ENCODE measurements at regions not wholly inside any gene's neighbourhood (a gene's known extent, or its start where the extent isn't known, plus 50 kb on each side); places are given as distances from the start of the nearest gene placed in this dataset.

- H3K4me3 ChIP-seq (ENCODE audit: low read depth, low read length, poor library complexity, severe bottlenecking), result no peak overlapping the region
- TF ChIP-seq CTCF (conservative IDR thresholded peaks at IDR 0.05; ENCODE audit: low read depth, low read length) (no peak), EZH2 (IDR thresholded peaks at IDR 0.05; ENCODE audit: borderline replicate concordance, low read depth, low read length, poor library complexity, severe bottlenecking) (no peak)
- no peaks in the 10 kb centered on the region for H3K36me3 ChIP-seq (ENCODE audit: insufficient read depth, low read length, poor library complexity, severe bottlenecking)
- H3K27ac ChIP-seq (ENCODE audit: low read depth, low read length, poor library complexity, severe bottlenecking), result no peak overlapping the region
- H3K4me1 ChIP-seq (ENCODE audit: insufficient read depth, low read length, poor library complexity, severe bottlenecking), result no peaks in the 10 kb centered on the region
- ChIA-PET POLR2A (ENCODE audit: low non-redundant PET) (interaction anchor here (0.7 kb wide), 1 partner anchor 1696 kb away, joined by 5 read pairs; no protein-coding TSS in a partner anchor), CTCF (no interaction called here)
- no peak for DNase-seq (ENCODE audit: low spot score)
- BruUV-seq (replicated peaks), result no TSS peak
- intact Hi-C loops (cut with micrococcal nuclease; ENCODE audit: unreplicated experiment), result no loop called here
- no peaks in the 10 kb centered on the region for H3K9me3 ChIP-seq (ENCODE audit: low read depth, low read length, poor library complexity, severe bottlenecking)
- no peaks in the 10 kb centered on the region for H3K27me3 ChIP-seq (replicated peaks; ENCODE audit: insufficient read depth, low read depth, low read length, poor library complexity)
Observed at GRCh38 chr7:10797157-10797556, 176.5 kb upstream of the PHF14 start.

DNA sequence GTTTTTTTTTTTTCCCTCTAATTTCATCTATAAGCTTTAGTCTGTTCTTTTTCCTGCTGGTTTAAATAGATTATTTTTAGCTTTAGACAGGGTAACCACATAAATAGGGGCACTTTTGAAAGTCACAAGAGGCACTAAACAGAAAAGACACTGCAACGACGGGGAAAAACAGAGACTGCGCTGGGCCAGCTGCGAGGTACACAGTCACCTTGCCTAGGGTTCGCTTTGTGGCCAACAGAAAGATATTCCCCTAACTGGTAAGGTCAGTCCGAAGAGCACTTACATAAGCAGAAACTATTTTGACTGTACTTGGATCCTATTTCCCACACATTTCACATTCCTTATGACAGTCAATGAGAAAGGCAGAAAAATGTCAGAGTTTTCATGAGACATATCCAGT is 175.6 kb upstream of the PHF14 start:
- no peaks in the 10 kb centered on the region for H3K27me3 ChIP-seq (replicated peaks; ENCODE audit: insufficient read depth, low read depth, low read length, poor library complexity)
- no peak overlapping the region for H3K4me3 ChIP-seq (ENCODE audit: low read depth, low read length, poor library complexity, severe bottlenecking)
- no peaks in the 10 kb centered on the region for H3K9me3 ChIP-seq (ENCODE audit: low read depth, low read length, poor library complexity, severe bottlenecking)
- CTCF ChIA-PET, result no interaction called here
- intact Hi-C loops (cut with micrococcal nuclease; ENCODE audit: unreplicated experiment), result no loop called here
- POLR2A ChIA-PET (ENCODE audit: low non-redundant PET), result interaction anchor here (0.7 kb wide), 1 partner anchor 1697 kb away, joined by 5 read pairs; no protein-coding TSS in a partner anchor
- DNase-seq (ENCODE audit: low spot score), result no peak
- no peaks in the 10 kb centered on the region for H3K36me3 ChIP-seq (ENCODE audit: insufficient read depth, low read length, poor library complexity, severe bottlenecking)
- no TSS peak for BruUV-seq (replicated peaks)
- no peak overlapping the region for H3K27ac ChIP-seq (ENCODE audit: low read depth, low read length, poor library complexity, severe bottlenecking)
- TF ChIP-seq CTCF (conservative IDR thresholded peaks at IDR 0.05; ENCODE audit: low read depth, low read length) (no peak), EZH2 (IDR thresholded peaks at IDR 0.05; ENCODE audit: borderline replicate concordance, low read depth, low read length, poor library complexity, severe bottlenecking) (no peak)
- H3K4me1 ChIP-seq (ENCODE audit: insufficient read depth, low read length, poor library complexity, severe bottlenecking), result no peaks in the 10 kb centered on the region

- no TSS peak for BruUV-seq (replicated peaks)
- H3K9me3 ChIP-seq (ENCODE audit: low read depth, low read length, poor library complexity, severe bottlenecking), result no peaks in the 10 kb centered on the region
- TF ChIP-seq CTCF (conservative IDR thresholded peaks at IDR 0.05; ENCODE audit: low read depth, low read length) (no peak), EZH2 (IDR thresholded peaks at IDR 0.05; ENCODE audit: borderline replicate concordance, low read depth, low read length, poor library complexity, severe bottlenecking) (no peak)
- POLR2A ChIA-PET (ENCODE audit: low non-redundant PET), result no interaction called here
- H3K36me3 ChIP-seq (ENCODE audit: insufficient read depth, low read length, poor library complexity, severe bottlenecking), result no peaks in the 10 kb centered on the region
- no peak overlapping the region for H3K4me3 ChIP-seq (ENCODE audit: low read depth, low read length, poor library complexity, severe bottlenecking)
- no peaks in the 10 kb centered on the region for H3K27me3 ChIP-seq (replicated peaks; ENCODE audit: insufficient read depth, low read depth, low read length, poor library complexity)
- intact Hi-C loops (cut with micrococcal nuclease; ENCODE audit: unreplicated experiment), result no loop called here
- H3K27ac ChIP-seq (ENCODE audit: low read depth, low read length, poor library complexity, severe bottlenecking), result no peak overlapping the region
- H3K4me1 ChIP-seq (ENCODE audit: insufficient read depth, low read length, poor library complexity, severe bottlenecking), result no peaks in the 10 kb centered on the region
- CTCF ChIA-PET, result no interaction called here
- no peak for DNase-seq (ENCODE audit: low spot score)
Observed at GRCh38 chr7:10799475-10799874, 174.2 kb upstream of the PHF14 start.
